ENCODE measurements at regions not wholly inside any gene's neighbourhood (a gene's known extent, or its start where the extent isn't known, plus 50 kb on each side); places are given as distances from the start of the nearest gene placed in this dataset.
A peak's percentile ranks its signal among the peaks of the same experiment; 100 is the strongest.

DNA sequence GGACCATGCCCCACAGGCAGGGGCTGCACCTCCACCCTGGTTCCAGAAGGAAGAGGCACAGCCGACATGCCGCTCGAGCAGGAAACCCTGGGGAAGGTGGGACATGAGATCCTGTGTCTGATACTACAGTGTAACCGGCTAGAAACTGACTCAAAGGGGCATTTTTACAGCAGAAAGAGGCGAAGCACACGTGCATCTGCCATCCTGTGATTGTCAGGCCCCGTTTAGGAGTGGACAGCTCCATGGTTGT, 62.7 kb downstream of the SIK1 start:
- no peak for DNase-seq (ENCODE audit: low read depth in 2 of 2, low spot score in 1 of 2)

GRCh38 chr21:43363506-43364260, 63.2 kb downstream of the SIK1 start:
- DNase-seq (ENCODE audit: low read depth in 2 of 2, low spot score in 1 of 2) = no peak

DNA sequence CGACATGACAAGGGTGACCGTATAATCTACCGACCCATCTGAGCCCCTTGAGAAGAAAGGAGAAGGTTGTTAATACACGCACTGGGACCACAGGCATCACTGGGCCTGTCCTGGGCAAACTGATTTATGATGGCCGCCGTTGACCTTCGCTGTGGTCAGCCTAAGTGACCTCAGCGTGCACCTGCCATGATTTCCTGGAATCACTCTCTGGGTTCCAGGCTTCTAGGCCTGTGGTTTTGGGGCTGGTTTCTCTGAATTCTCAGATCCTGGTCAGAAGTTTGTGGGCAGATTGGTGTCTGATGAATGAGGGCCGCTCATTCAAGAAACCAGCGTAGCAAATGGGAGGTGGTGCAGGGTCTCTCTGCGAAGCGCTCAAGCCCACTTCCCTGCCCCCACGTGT, 64.0 kb downstream of the SIK1 start:
- no peak for DNase-seq (ENCODE audit: low read depth in 2 of 2, low spot score in 1 of 2)

DNA sequence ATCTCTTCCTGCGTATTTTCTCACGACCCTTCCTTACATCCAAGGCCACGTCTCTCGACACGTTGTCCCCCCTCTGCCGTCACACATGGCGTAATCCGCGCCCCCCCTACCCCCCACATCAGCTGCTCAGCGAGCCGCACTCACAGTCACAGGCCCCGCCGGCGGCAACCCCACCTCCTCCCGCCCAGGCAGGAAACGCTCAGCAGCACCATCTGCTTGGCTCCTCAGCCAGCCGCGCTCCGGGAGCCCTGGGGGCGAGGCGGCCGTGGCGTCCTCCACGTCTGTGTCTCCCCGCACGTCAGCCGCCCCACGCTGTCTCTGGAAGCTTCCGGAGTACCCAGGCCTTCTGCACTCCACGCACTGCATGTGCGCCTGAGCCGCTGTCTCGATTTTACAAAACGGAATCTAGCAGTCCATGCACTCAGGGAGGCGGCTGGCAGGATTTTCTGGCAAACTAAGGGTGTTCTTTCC, 64.6 kb downstream of the SIK1 start:
- DNase-seq (ENCODE audit: low read depth in 2 of 2, low spot score in 1 of 2) = peak; percentile 47 to 59

DNA sequence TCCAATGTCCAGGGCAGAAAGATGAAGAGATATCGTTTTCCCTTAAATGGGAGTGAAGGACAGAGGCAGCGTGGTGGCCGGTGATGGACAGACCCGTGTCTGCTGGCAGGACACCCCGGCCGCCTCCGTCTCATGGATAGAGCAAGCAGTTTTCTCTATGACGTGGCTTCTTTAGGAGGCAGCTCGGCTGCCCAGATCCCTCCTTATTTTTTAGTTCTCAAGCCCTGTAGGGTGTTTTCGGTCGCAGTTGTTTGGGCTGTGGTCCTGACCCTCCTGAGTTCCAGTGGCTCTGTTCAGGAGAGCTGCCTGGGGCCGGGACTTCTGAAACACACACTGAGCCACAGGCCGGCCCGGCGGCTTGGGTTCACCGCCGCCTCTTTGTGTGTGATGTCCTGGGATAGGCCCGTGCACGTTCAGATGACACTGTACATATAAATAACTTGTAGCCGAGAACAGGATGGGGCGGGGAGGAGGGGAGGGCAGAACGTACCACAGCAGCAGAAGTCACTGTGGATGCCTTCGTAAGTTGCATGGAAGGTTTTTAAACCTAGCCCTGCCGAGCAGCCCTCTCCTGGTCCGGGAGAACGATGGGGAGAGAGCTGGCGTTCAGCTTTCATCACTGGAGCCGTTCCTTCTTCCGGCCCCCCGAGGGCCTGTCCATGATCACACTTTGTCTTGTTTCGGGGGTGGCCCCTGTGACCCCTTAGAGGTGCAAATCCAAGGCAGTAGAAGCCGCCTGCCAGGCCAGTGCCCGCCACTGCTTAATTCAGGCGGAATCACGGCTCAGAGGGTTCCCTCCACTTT, 65.2 kb downstream of the SIK1 start:
- peak in 1 of 2 donors; percentile 3 for DNase-seq (ENCODE audit: low read depth in 2 of 2, low spot score in 1 of 2)

DNA sequence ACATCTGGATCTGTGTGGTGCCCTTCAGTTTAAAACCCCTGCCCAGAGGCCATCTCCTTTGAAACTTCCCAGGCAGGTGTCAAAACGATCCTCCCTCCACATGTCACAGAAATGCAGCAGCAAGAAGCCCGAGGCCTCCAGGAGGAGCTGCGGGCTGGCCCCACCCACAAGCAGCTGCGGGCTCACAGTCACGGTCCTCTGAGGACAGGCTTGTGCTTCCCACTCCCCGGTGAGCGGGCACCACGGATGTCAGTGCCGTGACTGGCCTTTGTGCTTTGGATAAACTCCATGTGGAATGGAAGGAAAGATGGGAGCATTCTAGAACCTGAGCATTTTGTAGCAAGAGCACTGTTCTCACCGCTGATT, 65.8 kb downstream of the SIK1 start:
- DNase-seq (ENCODE audit: low read depth in 2 of 2, low spot score in 1 of 2) = no peak

GRCh38 chr21:43360441-43361126, 66.3 kb downstream of the SIK1 start:
- no peak for DNase-seq (ENCODE audit: low read depth in 2 of 2, low spot score in 1 of 2)

DNA sequence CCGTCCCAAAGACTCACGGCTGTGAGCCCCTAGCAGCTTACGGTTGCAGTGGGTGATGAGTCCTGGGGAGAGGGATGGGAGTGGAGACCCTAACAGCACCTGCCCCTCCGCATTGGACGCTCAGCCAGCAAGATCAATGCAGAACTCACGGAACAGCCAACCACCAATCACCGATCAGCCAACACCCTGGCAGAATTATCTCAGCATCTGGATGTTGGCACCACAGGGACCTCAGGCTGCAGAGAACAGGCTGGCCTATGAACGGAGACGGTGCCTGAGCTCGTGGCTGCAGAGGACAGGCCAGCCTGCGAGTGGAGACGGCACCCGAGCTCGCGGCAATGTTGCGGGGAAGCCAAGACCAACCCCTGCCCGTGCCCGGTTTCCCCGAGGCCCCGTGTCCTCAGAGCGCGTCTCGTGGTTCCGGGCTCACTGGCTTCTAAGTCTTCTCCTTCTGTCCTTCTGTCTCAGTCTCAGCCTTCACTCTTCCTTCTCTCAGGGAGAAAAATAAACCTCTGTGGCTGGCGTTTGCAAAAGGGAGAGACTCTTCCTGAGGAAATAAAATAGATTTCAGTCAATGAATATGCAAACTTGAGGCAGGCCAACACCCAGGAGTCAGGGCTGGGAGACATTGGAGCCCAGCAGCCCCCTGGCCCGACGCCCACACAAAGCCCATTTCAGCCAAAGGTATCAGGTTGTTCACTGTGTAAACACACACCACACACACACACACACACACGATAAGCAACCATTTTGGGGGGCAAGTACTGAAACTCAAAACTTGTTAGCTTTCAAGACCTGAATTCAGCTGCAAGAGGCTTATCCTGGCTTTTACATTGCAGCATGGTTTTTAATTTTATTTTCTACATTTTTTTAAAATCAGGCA, 67.8 kb downstream of the SIK1 start:
- DNase-seq (ENCODE audit: low read depth in 2 of 2, low spot score in 1 of 2) = no peak

DNA sequence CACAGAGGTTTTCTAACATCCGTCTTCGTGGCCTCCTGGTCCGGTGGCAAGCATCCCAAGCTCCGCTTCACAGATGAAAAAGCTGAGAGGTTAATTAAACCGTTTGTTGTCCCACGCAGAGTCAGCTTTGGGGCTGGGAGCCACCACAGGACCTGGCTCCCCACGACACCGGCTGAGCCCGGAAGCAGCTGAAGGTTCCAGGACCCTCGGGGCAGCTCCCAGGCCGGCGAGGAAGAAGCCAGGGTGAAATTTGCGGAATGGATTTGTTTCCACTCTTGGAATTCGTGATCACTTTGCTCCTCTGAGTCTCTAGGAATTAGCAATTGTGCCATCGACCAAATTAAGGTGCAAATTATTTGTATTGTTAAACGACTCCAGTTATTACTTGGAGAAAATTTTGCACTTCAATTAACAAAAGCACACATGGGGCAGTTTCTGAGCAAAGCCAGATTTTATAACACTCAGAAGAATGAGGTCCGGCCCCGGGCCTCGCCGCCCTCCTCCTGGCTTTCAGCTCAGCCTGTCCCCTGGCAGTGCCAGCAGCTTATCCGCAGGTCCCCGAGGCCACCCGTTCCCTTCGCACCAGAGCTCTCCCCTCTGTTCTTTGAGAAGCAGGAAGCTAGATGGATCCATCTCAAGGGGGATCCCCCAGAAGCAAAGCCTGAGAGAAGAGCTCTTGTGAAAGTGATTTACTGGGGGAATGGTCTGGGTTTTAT, 69.1 kb downstream of the SIK1 start:
- no peak for DNase-seq (ENCODE audit: low read depth in 2 of 2, low spot score in 1 of 2)

DNA sequence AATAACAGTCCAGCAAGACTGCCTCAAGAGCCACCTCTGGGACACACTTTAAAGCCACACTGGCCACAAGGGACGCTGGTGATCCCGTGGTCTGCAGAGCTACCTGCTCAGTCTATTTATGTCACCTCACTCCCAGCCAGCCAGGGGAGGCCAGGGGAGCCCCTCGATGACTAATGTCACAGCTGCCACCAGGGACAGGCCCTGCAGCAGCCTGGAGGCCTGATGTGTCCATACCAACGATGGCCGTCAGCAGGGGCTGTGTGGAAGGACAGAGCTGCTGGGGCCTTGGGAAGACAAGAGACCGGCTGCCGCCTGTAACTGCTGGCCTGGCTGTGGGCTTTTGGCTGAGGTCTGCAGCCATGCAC, 71.0 kb downstream of the SIK1 start:
- no peak for DNase-seq (ENCODE audit: low read depth in 2 of 2, low spot score in 1 of 2)

DNA sequence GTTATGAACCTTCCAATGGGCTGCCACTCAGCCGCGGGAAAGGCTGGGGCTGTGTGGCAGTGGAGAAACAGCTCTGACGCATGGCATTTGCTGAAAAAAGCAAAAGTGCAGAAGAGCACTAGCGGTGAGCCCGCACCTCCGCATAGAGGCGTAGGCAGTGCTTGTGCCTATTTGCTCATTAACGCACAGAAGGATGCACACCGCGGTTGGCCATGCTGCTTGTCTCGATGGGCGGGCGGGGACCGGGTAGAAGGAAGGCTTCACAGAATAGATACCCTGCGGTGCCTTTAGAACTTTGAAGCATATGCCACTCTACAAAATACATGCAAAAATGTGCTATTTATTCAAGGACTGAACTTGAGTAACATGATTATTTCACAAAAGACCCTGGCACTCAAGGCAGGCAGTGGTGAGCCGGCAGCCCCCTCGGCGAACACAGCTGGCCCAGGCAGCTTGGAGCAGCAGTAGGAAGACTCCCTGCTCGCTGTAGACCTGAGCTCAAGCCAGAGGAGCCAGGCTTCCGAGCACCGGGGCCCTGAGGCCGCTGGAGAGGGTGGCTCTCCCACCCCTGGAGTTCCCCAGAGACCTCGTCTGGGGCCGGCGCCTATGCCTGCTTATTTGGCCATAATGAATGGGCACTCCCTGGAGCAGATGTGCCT, 71.5 kb downstream of the SIK1 start:
- DNase-seq (ENCODE audit: low read depth in 2 of 2, low spot score in 1 of 2) = no peak

DNA sequence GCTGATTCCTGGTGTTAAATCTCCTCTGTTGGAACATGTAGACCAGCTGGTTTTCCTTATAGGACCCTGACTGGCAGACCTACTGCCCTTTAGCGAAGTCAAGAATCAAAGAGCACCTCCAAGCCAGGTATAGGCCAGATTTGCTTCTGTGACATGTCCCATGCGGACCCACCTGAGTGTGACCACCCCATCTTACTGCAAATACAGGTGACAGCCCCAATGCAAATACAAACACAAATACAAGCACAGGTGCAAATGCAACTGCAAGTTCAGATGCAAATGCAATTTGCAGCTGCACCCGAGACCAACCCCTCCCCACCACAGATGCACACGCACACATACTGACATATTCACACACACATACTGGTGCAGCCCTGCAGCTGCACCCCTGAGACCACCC, 72.3 kb downstream of the SIK1 start:
- DNase-seq (ENCODE audit: low read depth in 2 of 2, low spot score in 1 of 2) = no peak

DNA sequence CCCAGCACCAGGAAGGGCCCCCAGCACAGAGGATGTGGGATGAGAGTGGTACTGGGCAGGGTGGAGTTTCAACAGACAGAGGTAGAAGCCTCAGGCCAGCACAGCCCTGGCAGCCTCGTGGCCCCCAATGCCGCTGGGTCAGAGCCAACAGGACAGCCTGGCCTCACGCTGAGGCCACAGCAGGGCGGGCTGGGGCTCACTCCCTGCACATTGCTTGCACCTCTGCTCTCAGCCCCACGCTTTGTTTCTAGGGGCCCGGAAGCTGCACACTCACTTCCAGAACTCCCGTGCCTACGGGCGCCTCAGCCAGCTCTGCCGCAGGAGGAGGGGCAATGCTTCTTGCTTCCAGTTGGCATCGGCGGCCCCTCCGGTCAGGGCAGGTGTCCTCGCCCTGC, 72.9 kb downstream of the SIK1 start:
- DNase-seq (ENCODE audit: low read depth in 2 of 2, low spot score in 1 of 2) = no peak

DNA sequence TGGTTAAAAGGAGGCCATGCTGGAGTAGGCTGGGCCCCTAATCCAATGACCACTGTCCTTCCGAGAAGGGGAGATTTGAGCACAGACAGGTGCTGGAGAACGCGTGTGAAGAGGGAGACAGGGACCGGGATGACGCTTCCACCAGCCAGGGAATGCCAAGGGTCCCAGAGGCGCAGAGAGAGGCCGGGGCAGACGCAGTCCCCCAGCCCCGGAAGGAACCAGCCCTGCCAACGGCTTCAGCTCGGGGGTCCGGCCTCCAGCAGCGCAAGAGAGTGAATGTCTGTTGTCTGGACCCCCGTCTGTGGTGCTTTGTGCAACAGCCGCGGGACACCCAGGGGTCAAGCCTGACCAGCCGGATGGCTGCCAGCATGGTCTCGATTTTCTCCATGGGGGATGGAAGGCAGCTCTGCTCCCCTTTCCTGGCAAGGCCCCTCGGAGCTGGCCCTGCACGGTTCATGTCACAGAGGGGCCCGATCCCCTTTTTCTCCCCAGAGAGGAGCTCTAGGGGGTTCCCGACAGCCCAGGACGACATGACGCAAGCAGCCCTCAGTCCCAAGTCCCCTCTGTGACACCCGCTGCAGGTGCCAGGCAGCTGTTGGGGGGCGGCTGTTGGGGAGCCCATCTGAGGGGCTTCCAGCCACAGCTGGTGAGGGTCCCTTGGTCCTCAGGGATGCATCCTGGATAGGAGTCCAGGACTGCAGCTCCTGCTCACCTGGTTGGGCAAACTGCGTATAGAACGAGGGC, 73.5 kb downstream of the SIK1 start:
- no peak for DNase-seq (ENCODE audit: low read depth in 2 of 2, low spot score in 1 of 2)

- no peak for DNase-seq (ENCODE audit: low read depth in 2 of 2, low spot score in 1 of 2)
Measured at GRCh38 chr21:43352568-43353281, 74.2 kb downstream of the SIK1 start.

- DNase-seq (ENCODE audit: low read depth in 2 of 2, low spot score in 1 of 2) = no peak
Measured at GRCh38 chr21:43352154-43352537, 74.8 kb downstream of the SIK1 start.

DNA sequence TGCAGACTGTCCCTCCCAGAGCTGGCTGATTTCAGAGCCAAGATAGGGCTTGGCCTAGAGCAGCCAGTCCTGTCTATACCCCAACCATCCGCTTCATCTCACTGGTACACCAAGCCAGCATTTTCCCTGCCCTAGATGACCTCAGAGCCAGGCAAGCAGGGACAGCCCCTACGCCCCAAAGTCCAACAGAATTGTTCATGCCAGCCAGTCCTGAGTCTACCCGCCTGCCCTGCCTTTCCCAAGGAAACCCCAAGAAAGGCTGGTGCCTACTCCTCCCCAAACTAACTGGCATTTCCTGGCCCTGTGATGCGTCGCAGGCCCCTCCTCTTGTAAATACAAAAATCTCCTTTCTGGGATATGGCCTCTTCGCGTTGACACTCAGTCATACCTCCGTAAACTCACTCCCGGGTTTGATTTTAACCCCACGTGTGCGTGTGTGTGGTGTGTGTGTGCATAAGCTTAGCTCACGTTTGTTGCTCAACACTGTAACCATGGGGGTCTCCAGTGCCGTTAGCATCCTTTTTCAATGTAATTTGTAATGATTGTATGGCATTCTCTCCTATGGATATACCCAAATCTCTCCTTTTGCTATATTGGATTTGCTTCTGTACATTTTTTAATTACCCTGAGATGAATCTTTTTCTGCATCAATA, 75.3 kb downstream of the SIK1 start:
- DNase-seq (ENCODE audit: low read depth in 2 of 2, low spot score in 1 of 2) = no peak

GRCh38 chr21:43349644-43350043, 77.3 kb downstream of the SIK1 start:
- no peak for DNase-seq (ENCODE audit: low read depth in 2 of 2, low spot score in 1 of 2)

All from stimulated activated CD8-positive, alpha-beta memory T cell treated with anti-CD3 and anti-CD28 coated beads, Interleukin-4, amount 100 ng/mL, for 1 hour (primary cell).